GM18909 (cell line): ENCODE measurements at regions not wholly inside any gene's neighbourhood (a gene's known extent, or its start where the extent isn't known, plus 50 kb on each side); places are given as distances from the start of the nearest gene placed in this dataset.
A peak's percentile ranks its signal among the peaks of the same experiment; 100 is the strongest.
"Not testable (repeated sequence)": the region's sequence is repeated elsewhere in the genome, so short reads cannot be mapped to it uniquely, and the experiment has no call there.

ENCODE experiments used
- ATAC-seq: cut with Tn5 transposase; IDR thresholded peaks from one replicate; pipeline ENCODE4 v1.9.1; 2021; ENCODE audit warnings: mild to moderate bottlenecking; ENCODE audit not compliant: unreplicated experiment, poor library complexity

- ATAC-seq: no peak
Observed at GRCh38 chr3:95654570-95655362, 1159.6 kb upstream of the EPHA6 start.

GRCh38 chr3:95655363-95655986 lies 1158.9 kb upstream of the EPHA6 start:
- no peak for ATAC-seq

DNA sequence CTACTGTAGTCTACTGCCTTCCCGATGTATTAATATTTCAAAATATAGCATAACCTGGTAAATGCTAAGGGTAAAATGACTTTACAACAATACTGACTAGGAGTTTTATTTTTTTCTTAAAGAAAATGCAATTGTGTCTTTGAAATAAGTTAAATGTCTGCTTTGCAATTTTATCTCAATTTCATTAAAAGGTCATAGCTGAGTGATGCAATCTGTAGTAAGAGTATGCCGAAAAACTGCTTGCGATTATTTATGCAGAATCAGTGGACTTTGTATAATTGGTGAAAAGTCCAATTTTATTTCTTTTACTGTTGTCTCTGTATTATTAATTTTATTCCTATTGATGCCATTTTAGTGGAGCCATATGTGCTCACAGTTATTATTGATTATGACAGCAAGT lies 1143.6 kb upstream of the EPHA6 start:
- ATAC-seq: no peak

- ATAC-seq: no peak
Observed at GRCh38 chr3:95673215-95673614, 1141.2 kb upstream of the EPHA6 start.

DNA sequence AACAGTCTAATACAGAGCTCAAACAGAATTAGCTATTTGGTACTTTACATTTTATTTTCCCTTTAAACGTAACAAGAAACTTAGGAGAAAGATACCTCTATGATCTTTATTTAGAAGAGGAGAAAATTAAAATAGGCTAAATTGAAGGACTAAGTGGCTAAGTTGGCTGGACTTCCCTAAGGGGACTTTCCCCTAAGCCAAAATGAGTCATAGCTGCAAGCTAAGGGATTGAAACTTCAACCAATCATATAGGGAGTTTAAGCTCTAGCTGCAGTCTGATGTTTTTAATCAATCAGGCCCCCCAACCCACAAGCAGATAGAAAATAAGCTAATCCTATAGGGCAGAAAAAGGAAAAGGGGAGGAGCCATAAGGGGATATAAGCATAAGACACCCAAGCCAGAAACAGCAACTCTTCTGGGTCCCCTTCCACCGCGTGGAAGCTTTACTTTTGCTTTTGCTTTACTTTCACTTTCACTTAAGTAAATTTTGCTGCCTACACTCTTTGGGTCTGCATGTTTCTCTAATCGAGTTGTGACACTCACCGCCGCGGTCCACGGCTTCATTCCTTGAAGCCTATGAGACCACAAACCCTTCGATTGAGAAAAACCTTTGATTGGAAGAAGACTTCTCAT lies 1108.5 kb upstream of the EPHA6 start:
- ATAC-seq: peak; percentile 72

- no peak for ATAC-seq
Observed at GRCh38 chr3:95707268-95707667, 1107.1 kb upstream of the EPHA6 start.

DNA sequence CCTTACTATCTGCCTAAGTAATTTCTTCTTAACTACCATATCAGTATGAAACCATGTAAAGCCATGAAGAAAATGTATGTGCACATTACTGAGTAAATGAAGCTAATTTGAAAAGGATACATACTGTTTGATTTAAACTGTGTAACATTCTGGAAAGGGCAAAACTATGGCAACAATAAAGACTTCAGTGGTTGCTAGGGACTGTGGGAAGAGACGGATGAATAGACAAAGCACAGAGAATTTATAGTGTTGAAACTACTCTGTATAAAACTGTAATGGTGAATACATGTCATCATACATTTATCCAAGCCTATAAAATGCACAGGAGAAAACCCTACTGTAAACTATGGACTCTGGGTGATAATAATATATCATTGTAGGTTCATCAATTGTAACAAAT lies 1103.7 kb upstream of the EPHA6 start:
- no peak for ATAC-seq

DNA sequence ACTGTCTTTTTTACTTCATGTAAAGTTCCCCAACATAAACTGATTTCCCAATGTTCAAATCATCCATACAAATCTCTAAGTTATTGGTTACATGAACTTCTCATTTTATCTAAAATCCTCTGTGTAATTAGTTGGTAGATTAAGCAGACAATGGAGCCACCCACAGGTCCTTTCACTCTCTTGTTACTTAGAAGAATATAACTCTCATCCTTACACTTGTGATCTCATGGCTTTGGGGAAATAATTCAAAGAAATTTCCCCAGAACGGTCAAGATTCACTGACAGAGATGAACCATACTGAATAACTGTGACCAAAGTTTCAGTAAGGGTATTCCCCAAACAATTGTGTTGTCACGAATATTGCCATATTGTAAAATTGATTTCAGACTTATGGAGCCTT lies 1102.6 kb upstream of the EPHA6 start:
- ATAC-seq: no peak

GRCh38 chr3:95715128-95715527 lies 1099.3 kb upstream of the EPHA6 start:
- ATAC-seq: no peak

DNA sequence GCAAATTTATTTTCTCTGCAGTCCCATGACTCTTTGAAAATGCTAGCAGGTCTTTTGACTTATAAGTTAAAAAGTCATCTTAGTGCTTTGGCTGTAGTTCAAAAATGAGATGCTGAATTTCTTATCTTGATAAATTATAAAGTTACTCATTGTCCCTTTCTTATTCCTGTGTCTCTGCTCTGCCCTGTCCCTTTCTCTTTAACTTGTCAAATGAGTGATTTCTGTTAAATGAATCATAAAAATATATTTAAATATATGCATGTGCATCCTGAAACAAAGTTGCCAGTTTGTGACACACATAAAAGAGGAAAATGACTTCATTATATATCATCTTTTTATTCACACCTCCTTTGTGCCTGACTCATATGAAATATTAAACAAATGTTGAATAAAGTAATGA lies 1097.3 kb upstream of the EPHA6 start:
- ATAC-seq: no peak

DNA sequence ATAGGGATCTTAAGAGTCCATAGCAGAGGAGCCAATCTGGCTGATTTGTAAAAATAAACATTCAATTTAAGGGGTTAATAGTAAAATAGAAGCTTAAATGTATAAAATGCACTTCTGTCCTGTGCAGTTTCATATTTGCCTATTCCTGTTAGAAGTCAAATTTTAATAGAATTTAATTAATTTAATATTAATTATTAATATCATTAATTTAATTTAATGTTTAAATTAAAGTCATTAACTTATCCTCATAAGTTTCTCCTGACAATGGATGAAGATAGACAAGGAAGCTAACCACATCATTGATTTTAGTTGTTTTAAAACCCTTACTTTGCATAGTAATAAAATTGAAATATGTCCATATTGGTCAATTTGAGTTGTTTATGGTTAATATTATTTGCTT lies 1096.2 kb upstream of the EPHA6 start:
- ATAC-seq: no peak

DNA sequence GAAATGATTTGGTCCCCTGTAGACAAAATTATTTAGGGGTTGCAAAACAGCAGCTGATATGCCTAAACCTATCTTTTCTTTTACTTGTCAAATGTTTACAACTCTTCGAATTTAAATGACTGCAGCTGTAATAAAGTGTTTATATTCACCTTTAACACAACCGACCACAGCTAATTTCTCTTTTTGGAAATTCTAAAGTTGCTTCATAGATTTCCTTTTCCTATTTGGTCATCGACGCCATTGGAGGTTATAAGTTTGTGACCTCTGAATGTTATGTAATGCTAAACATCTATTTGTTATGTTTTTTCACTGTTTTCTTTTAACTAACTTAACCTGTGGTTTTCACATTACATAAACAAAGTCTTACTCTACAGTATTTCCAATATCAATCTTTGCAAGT lies 1094.9 kb upstream of the EPHA6 start:
- ATAC-seq: no peak

- ATAC-seq: peak; percentile 71
Observed at GRCh38 chr3:95721938-95722337, 1092.5 kb upstream of the EPHA6 start.

DNA sequence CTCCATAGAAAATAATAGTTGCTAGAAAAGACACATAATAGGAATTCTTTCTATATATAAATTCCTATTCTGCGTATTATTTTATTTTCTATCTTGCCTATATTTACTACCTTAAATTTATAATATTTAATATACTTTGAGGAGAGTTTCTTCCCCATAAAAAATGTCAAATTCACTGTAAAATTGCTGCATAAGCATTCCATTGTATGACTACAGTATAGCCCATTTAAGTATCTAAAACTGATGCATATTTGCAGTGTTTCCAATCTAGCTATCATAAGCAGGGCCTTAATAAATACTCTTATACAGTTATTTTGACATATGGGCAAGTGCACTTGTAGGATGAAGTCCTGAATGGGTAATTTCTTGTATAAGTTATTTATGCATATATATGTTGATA lies 1088.6 kb upstream of the EPHA6 start:
- ATAC-seq: no peak

DNA sequence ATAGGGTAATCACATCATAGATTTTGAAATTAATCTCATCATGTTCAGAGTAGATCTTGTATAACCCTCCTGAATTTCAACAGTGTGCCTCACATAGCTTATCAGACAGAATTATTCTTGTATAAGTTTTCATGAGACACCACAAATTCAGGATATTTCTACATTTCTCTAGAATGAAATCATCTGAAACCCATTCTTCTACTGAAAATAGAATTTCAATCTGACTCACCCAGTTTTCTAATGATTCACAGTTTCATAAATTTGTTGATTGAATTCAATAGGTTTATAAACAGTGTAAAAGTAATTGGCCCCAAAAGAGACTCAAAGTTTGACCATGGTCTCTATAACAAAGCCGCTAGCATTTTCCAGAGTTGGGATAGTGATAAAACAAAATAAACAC lies 1082.6 kb upstream of the EPHA6 start:
- no peak for ATAC-seq

DNA sequence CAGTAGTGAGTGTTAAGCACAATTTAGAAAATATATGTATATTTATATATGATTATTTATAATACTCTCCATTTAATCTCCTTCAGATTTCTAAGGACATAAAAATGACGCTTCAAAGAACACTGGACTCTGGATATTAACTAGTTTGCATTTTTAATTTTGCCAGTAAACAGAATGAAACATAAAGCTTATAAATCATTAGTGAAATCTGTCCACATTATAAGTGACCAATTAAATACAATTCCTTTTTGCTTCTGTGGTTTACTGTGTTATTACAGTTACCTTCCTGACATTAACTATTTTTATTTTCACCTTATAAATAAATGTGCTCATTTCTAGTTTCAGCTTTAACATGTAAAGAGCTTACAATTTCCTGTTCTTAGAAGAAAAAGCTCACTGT lies 1081.1 kb upstream of the EPHA6 start:
- ATAC-seq: no peak

- no peak for ATAC-seq
Observed at GRCh38 chr3:95738045-95738444, 1076.3 kb upstream of the EPHA6 start.

GRCh38 chr3:95744896-95745295 lies 1069.5 kb upstream of the EPHA6 start:
- ATAC-seq: not testable (repeated sequence)

- no peak for ATAC-seq
Observed at GRCh38 chr3:95750097-95750496, 1064.3 kb upstream of the EPHA6 start.

GRCh38 chr3:95751509-95751908 lies 1062.9 kb upstream of the EPHA6 start:
- no peak for ATAC-seq

DNA sequence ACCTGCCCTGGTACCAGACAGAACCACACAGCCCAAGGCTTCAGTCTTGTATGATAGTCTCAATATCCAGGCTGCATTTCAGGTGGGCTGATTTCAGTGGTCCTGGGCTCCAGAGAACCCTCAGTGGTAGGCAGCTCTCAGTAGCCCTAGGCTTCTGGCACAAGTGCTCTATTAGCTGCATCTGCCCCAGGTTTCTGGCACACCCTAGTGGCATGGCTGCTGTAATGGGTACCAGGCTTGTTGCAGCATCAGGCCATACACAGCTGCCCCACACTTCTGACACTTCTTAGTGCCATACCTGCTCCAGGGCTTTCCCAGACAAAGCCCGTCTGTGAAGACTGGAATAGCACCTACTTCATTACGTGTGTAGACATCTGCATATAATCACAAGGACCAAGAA lies 1062.2 kb upstream of the EPHA6 start:
- ATAC-seq: no peak

DNA sequence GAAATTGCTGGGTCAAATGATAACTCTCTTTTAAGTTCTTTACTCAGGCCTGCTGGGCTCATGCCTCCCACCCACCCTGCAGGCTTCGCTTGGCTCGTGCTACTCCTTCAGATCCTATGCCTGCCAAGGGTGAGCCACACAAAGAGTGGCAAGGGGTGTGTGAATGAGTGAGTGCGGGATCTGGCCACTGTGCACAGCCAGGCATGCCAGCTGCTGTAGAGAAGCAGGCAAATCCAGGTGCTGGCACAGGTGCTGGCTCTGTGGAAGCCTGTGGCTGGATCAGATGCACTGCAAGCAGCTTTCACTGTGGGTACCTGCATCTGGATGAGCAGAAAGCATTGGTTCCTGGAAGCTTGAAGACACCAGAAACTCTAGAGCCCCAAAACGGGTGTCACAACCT lies 1055.7 kb upstream of the EPHA6 start:
- no peak for ATAC-seq
